GM18868 (cell line): ENCODE measurements at regions not wholly inside any gene's neighbourhood (a gene's known extent, or its start where the extent isn't known, plus 50 kb on each side); places are given as distances from the start of the nearest gene placed in this dataset.
A peak's percentile ranks its signal among the peaks of the same experiment; 100 is the strongest.

Experiments
- ATAC-seq: cut with Tn5 transposase; IDR thresholded peaks from one replicate; pipeline ENCODE4 v1.9.1; 2021; ENCODE audit warnings: mild to moderate bottlenecking, moderate library complexity; ENCODE audit not compliant: unreplicated experiment

- ATAC-seq, result no peak
Observed at GRCh38 chr4:28518561-28519165, 1658.0 kb downstream of the STIM2 start.

GRCh38 chr4:28523681-28524190 lies 1663.1 kb downstream of the STIM2 start:
- ATAC-seq, result no peak

- ATAC-seq, result no peak
Observed at GRCh38 chr4:28536124-28536523, 1675.5 kb downstream of the STIM2 start.

- no peak for ATAC-seq
Observed at GRCh38 chr4:28545986-28546385, 1685.3 kb downstream of the STIM2 start.

GRCh38 chr4:28548136-28548535 lies 1687.5 kb downstream of the STIM2 start:
- no peak for ATAC-seq

GRCh38 chr4:28548594-28548993 lies 1688.0 kb downstream of the STIM2 start:
- no peak for ATAC-seq

GRCh38 chr4:28555866-28556265 lies 1695.2 kb downstream of the STIM2 start:
- ATAC-seq, result no peak

- ATAC-seq, result no peak
Observed at GRCh38 chr4:28557755-28558154, 1697.1 kb downstream of the STIM2 start.

GRCh38 chr4:28558895-28559294 lies 1698.3 kb downstream of the STIM2 start:
- ATAC-seq, result no peak

GRCh38 chr4:28562913-28563312 lies 1702.3 kb downstream of the STIM2 start:
- no peak for ATAC-seq

- ATAC-seq, result no peak
Observed at GRCh38 chr4:28565396-28565795, 1704.8 kb downstream of the STIM2 start.

GRCh38 chr4:28600958-28601357 lies 1740.3 kb downstream of the STIM2 start:
- ATAC-seq, result no peak

GRCh38 chr4:28621591-28621990 lies 1761.0 kb downstream of the STIM2 start:
- ATAC-seq, result no peak

- ATAC-seq, result no peak
Observed at GRCh38 chr4:28636971-28637370, 1776.3 kb downstream of the STIM2 start.

GRCh38 chr4:28639747-28640146 lies 1779.1 kb downstream of the STIM2 start:
- ATAC-seq, result no peak

- ATAC-seq, result no peak
Observed at GRCh38 chr4:28654618-28655017, 1794.0 kb downstream of the STIM2 start.

GRCh38 chr4:28665306-28665705 lies 1804.7 kb downstream of the STIM2 start:
- ATAC-seq, result no peak

GRCh38 chr4:28675582-28675981 lies 1814.9 kb downstream of the STIM2 start:
- ATAC-seq, result no peak

- ATAC-seq, result no peak
Observed at GRCh38 chr4:28677808-28678207, 1817.2 kb downstream of the STIM2 start.

- no peak for ATAC-seq
Observed at GRCh38 chr4:28682847-28683246, 1822.2 kb downstream of the STIM2 start.

- ATAC-seq, result peak; percentile 76
Observed at GRCh38 chr4:28686618-28687017, 1826.0 kb downstream of the STIM2 start.

GRCh38 chr4:28690890-28691289 lies 1830.2 kb downstream of the STIM2 start:
- no peak for ATAC-seq

- ATAC-seq, result no peak
Observed at GRCh38 chr4:28702571-28702970, 1841.9 kb downstream of the STIM2 start.
